K562 (cell line): ENCODE measurements at regions not wholly inside any gene's neighbourhood (a gene's known extent, or its start where the extent isn't known, plus 50 kb on each side); places are given as distances from the start of the nearest gene placed in this dataset.

ENCODE experiments used
- ATAC-seq: fragments of 200-7000 bp; cut with Tn5 transposase; 3 replicates; pipeline ENCODE4 v1.9.1; 2020; ENCODE audit warnings: moderate library complexity
- BruUV-seq: library from RNA; stranded (reverse); fragments of 400-500 nt; replicated peaks from 2 replicates; lab custom pipeline; 2021; lab: Mats Ljungman, UMichigan
- CTCF ChIA-PET: fragments of 300-600 bp; formaldehyde crosslinking; extraction: SDS; loops from one replicate; lab custom pipeline; 2021; ENCODE audit warnings: low intra/inter-chr PET ratio; lab: Yijun Ruan, JAX
- POLR2A ChIA-PET: fragments of 300-600, 350-650 bp; sonication (Branson Sonifier 250); formaldehyde crosslinking; extraction: SDS; loops from one replicate; lab custom pipeline; 2021; ENCODE audit warnings: antibody characterized with exemption, inconsistent platforms; lab: Yijun Ruan, JAX
- DNase-seq, 4 experiments: peaks; one replicate each; pipeline versions ENCODE4 v3.0.0 to v3.0.0-alpha.2; 2011 to 2018; ENCODE audit warnings: low spot score in 3 of 4, mixed read lengths in 3 of 4; ENCODE audit errors: extremely low read depth in 1 of 4
- FAIRE-seq: peaks from 2 replicates; lab custom pipeline; 2011; peaks lifted over from hg19 to GRCh38; lab: Jason Lieb, UNC
- H2AFZ ChIP-seq: 2 replicates; pipeline ENCODE4 v1.6.0; 2011; ENCODE audit warnings: low read depth, low read length, control low read depth, inconsistent platforms
- H3K27ac ChIP-seq: fragments of 200-600 bp; 3 replicates; pipeline ENCODE4 v1.8.0; 2011; ENCODE audit warnings: low read depth, mild to moderate bottlenecking, control low read depth, inconsistent platforms, low read length, moderate library complexity, mixed read lengths; ENCODE audit errors: extremely low read depth
- H3K27me3 ChIP-seq, 2 experiments: fragments of 300-600 bp in 1 of 2; 2 replicates in 1 of 2; 3 replicates in 1 of 2; pipeline versions ENCODE4 v1.6.0 to v1.8.0; 2011; ENCODE audit warnings: inconsistent platforms in 2 of 2, low read length in 2 of 2, mild to moderate bottlenecking in 1 of 2, mixed read lengths in 1 of 2, moderate library complexity in 1 of 2; ENCODE audit not compliant: control insufficient read depth in 2 of 2, insufficient read depth in 2 of 2
- H3K36me3 ChIP-seq: fragments of 300-600 bp; 3 replicates; pipeline ENCODE4 v1.8.0; 2011; ENCODE audit warnings: mild to moderate bottlenecking, low read length, inconsistent platforms; ENCODE audit not compliant: control insufficient read depth, insufficient read depth
- H3K4me1 ChIP-seq, 2 experiments: fragments of 200-600 bp in 1 of 2; replicated peaks in 1 of 2; 2 replicates in 1 of 2; 3 replicates in 1 of 2; pipeline versions ENCODE4 v1.5.1 to v1.8.0; 2011; ENCODE audit warnings: inconsistent platforms in 2 of 2, low read length in 2 of 2, mild to moderate bottlenecking in 1 of 2, mixed read lengths in 1 of 2, moderate library complexity in 1 of 2; ENCODE audit not compliant: control insufficient read depth in 2 of 2, insufficient read depth in 2 of 2
- H3K4me2 ChIP-seq: 2 replicates; pipeline ENCODE4 v1.6.1; 2011; ENCODE audit warnings: low read length, control low read depth, inconsistent platforms, mixed read lengths; ENCODE audit not compliant: insufficient read depth
- H3K4me3 ChIP-seq: fragments of 200-600 bp; sonication (generic), shearing (Covaris generic); 2 replicates; pipeline ENCODE4 v1.5.1; 2016; ENCODE audit warnings: control low read depth, inconsistent platforms
- H3K79me2 ChIP-seq: fragments of 200-600 bp; 3 replicates; pipeline ENCODE4 v1.8.0; 2011; ENCODE audit warnings: low read length, inconsistent platforms; ENCODE audit not compliant: control insufficient read depth, insufficient read depth
- H3K9ac ChIP-seq, 2 experiments: 2 replicates each; pipeline versions ENCODE4 v1.6.0 to v1.6.1; 2011; ENCODE audit warnings: low read depth in 2 of 2, low read length in 2 of 2, control low read depth in 1 of 2, inconsistent platforms in 1 of 2, mild to moderate bottlenecking in 1 of 2, mixed read lengths in 1 of 2; ENCODE audit not compliant: insufficient read depth in 1 of 2
- H3K9me1 ChIP-seq: one replicate; pipeline ENCODE4 v1.6.0; 2011; ENCODE audit warnings: inconsistent platforms, mild to moderate bottlenecking, low read length, moderate library complexity; ENCODE audit not compliant: control insufficient read depth, insufficient read depth
- H3K9me3 ChIP-seq: replicated peaks from 2 replicates; pipeline ENCODE4 v1.5.1; 2011; ENCODE audit warnings: low read depth, low read length, inconsistent platforms; ENCODE audit not compliant: control insufficient read depth, insufficient read depth
- H4K20me1 ChIP-seq: replicated peaks from 2 replicates; pipeline ENCODE4 v1.6.1; 2011; ENCODE audit warnings: low read length, inconsistent platforms, mixed read lengths; ENCODE audit not compliant: control insufficient read depth, insufficient read depth
- ERF ChIP-seq: fragments of 450-650 bp; formaldehyde crosslinking; IDR thresholded peaks from 2 replicates; pipeline ENCODE4 v1.4.0; 2020; ENCODE audit warnings: mild to moderate bottlenecking, mixed read lengths
- HMG20A ChIP-seq: fragments of 450-650 bp; formaldehyde crosslinking; conservative IDR thresholded peaks from 2 replicates; pipeline ENCODE4 v1.4.0; 2020; ENCODE audit warnings: mild to moderate bottlenecking, mixed read lengths
- HNRNPUL1 ChIP-seq: fragments of 200-400 bp; formaldehyde crosslinking; IDR thresholded peaks from 2 replicates; pipeline ENCODE4 v1.6.1; 2017; ENCODE audit warnings: low read length
- HOXB6 ChIP-seq: fragments of 250-450 bp; sonication (Bioruptor Pico); IDR thresholded peaks from 2 replicates; pipeline ENCODE4 v1.5.1; 2022; ENCODE audit warnings: mild to moderate bottlenecking, borderline replicate concordance
- NR4A1 ChIP-seq, 2 experiments: fragments of 250-450 bp in 1 of 2; fragments of 450-650 bp in 1 of 2; sonication (Bioruptor Pico) in 1 of 2; IDR thresholded peaks; 2 replicates each; pipeline versions ENCODE4 v1.4.0 to v1.6.1; 2016 to 2020; ENCODE audit warnings: mild to moderate bottlenecking in 2 of 2, missing compliant biosample characterization in 1 of 2, missing genetic modification characterization in 1 of 2, moderate library complexity in 1 of 2
- POLR2A ChIP-seq: fragments of 450-650 bp; conservative IDR thresholded peaks from 2 replicates; pipeline ENCODE4 v1.6.1; 2016
- RAD51 ChIP-seq: fragments of 450-650 bp; IDR thresholded peaks from 2 replicates; pipeline ENCODE4 v1.7.1; 2016; ENCODE audit warnings: low read depth, mild to moderate bottlenecking, borderline replicate concordance
- RBM22 ChIP-seq: fragments of 200-400 bp; formaldehyde crosslinking; IDR thresholded peaks from 2 replicates; pipeline ENCODE4 v1.6.1; 2018; ENCODE audit warnings: low read length, low read depth; ENCODE audit not compliant: poor library complexity, severe bottlenecking
- RHOXF2B ChIP-seq: fragments of 250-450 bp; sonication (Bioruptor Pico); conservative IDR thresholded peaks from 2 replicates; pipeline ENCODE4 v1.5.1; 2021
- RUNX1 ChIP-seq: sonication (generic); IDR thresholded peaks from 2 replicates; pipeline ENCODE4 v1.6.1; 2016; ENCODE audit warnings: antibody characterized with exemption, low read depth
- SMARCB1 ChIP-seq: IDR thresholded peaks from 2 replicates; pipeline ENCODE4 v1.6.1; 2011; ENCODE audit warnings: improper control_type of control experiment, low read depth; ENCODE audit not compliant: insufficient read length
- WGBS: fragments of 100-300 bp; shearing (Covaris generic); methylation state at CpG from one replicate; pipeline ENCODE4 v1.1.6; 2016; ENCODE audit warnings: low coverage, mixed read lengths; ENCODE audit not compliant: insufficient coverage; ENCODE audit errors: missing lambda C conversion rate; 5-methylcytosine and 5-hydroxymethylcytosine counted together
- in situ Hi-C: fragments of 300-500 bp; cut with MboI; formaldehyde crosslinking; loops from 4 replicates; pipeline ENCODE4 v1.15.0; 2018; ENCODE audit warnings: inconsistent platforms, mixed read lengths
- intact Hi-C: fragments of 100-400 bp; cut with micrococcal nuclease; formaldehyde crosslinking; loops from 2 replicates; pipeline ENCODE4 v1.14.2; 2022
- TF ChIP-seq, protein P1 (sequence below): fragments of 250-450 bp; sonication (Bioruptor Pico); IDR thresholded peaks from 2 replicates; pipeline ENCODE4 v1.6.1; 2021; ENCODE audit warnings: mild to moderate bottlenecking
- TF ChIP-seq, protein P2 (sequence below): fragments of 250-450 bp; sonication (Bioruptor Pico); IDR thresholded peaks from 2 replicates; pipeline ENCODE4 v1.5.0; 2021
- TF ChIP-seq, protein P3 (sequence below): sonication (generic); formaldehyde crosslinking; IDR thresholded peaks from 2 replicates; pipeline ENCODE4 v1.8.1; 2023; ENCODE audit warnings: missing genetic modification reagents, mild to moderate bottlenecking, borderline replicate concordance
- TF ChIP-seq, protein P4 (sequence below): fragments of 450-650 bp; formaldehyde crosslinking; IDR thresholded peaks from 2 replicates; pipeline ENCODE4 v1.4.0; 2020; ENCODE audit warnings: mild to moderate bottlenecking, mixed read lengths

DNA sequence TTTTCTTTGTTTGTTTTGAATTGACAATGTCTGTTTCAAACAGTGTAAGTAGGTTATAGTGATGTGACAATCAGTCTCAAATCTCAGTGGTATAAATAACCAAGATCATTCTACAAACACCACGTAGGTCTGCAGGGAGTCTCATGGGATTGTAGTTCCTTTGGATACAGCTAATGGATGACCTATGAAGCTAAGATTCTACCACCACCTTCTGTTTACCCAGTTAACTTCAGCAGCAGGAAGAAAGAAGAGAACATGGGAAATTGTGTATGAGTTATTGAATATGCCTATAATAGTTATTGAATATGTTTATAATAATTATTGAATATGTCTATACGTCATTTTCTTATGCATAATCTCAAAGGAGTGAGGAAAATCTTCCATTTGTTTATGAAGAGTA, 63.9 kb upstream of the SLITRK5 start (continued):
- TF ChIP-seq NR4A1 (CRISPR knock-in tag; IDR thresholded peaks at IDR 0.05) (no peak), NR4A1 (tag; IDR thresholded peaks at IDR 0.05) (no peak)

DNA sequence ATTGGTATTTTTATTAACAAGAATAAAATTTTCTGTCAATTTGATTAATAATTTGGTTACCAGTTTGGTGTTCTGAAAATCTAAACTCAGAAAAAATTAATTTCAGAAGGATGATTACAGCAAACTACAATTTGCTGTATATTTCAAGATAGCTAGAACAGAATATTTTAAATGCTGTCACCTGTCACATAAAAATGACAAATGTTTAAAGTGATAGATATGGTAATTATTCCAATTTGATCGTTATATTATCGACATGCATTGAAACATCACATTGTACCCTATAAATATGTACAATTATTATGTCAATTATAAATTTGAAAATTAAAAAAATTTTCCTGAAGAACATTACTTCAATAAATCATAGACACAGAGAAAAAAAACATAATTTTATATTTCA, 56.9 kb upstream of the SLITRK5 start:
- Histone ChIP-seq H4K20me1 (no peaks in the 10 kb centered on the region), H3K27me3 (no peaks in the 10 kb centered on the region), H3K27ac (no peak overlapping the region), H2AFZ (no peak overlapping the region), H3K4me1 (no peaks in the 10 kb centered on the region), H3K9me1 (no peaks in the 10 kb centered on the region), H3K9ac (no peak overlapping the region), H3K36me3 (no peaks in the 10 kb centered on the region), H3K79me2 (no peaks in the 10 kb centered on the region), H3K4me2 (no peak overlapping the region), H3K4me3 (no peak overlapping the region), H3K9me3 (no peaks in the 10 kb centered on the region)
- FAIRE-seq (no peak), DNase-seq (no peak), ATAC-seq (no peak)
- intact Hi-C loops (no loop called here), in situ Hi-C loops (no loop called here)
- POLR2A ChIA-PET, result no interaction called here
- 0% methylated on average over 2 of the region's 2 CpGs for WGBS
- CTCF ChIA-PET, result no interaction called here
- BruUV-seq, result no TSS peak
- no peak for TF ChIP-seq SMARCB1
- TF ChIP-seq ERF (CRISPR knock-in tag), result no peak
- TF ChIP-seq, protein P1, sequence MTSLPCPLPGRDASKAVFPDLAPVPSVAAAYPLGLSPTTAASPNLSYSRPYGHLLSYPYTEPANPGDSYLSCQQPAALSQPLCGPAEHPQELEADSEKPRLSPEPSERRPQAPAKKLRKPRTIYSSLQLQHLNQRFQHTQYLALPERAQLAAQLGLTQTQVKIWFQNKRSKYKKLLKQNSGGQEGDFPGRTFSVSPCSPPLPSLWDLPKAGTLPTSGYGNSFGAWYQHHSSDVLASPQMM (CRISPR knock-in tag), result no peak
- no peak for TF ChIP-seq HNRNPUL1
- TF ChIP-seq HMG20A, result no peak
- TF ChIP-seq, protein P2, sequence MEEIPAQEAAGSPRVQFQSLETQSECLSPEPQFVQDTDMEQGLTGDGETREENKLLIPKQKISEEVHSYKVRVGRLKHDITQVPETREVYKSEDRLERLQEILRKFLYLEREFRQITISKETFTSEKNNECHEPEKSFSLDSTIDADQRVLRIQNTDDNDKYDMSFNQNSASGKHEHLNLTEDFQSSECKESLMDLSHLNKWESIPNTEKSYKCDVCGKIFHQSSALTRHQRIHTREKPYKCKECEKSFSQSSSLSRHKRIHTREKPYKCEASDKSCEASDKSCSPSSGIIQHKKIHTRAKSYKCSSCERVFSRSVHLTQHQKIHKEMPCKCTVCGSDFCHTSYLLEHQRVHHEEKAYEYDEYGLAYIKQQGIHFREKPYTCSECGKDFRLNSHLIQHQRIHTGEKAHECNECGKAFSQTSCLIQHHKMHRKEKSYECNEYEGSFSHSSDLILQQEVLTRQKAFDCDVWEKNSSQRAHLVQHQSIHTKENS (CRISPR knock-in tag), result no peak
- no peak for TF ChIP-seq RBM22
- TF ChIP-seq, protein P3, sequence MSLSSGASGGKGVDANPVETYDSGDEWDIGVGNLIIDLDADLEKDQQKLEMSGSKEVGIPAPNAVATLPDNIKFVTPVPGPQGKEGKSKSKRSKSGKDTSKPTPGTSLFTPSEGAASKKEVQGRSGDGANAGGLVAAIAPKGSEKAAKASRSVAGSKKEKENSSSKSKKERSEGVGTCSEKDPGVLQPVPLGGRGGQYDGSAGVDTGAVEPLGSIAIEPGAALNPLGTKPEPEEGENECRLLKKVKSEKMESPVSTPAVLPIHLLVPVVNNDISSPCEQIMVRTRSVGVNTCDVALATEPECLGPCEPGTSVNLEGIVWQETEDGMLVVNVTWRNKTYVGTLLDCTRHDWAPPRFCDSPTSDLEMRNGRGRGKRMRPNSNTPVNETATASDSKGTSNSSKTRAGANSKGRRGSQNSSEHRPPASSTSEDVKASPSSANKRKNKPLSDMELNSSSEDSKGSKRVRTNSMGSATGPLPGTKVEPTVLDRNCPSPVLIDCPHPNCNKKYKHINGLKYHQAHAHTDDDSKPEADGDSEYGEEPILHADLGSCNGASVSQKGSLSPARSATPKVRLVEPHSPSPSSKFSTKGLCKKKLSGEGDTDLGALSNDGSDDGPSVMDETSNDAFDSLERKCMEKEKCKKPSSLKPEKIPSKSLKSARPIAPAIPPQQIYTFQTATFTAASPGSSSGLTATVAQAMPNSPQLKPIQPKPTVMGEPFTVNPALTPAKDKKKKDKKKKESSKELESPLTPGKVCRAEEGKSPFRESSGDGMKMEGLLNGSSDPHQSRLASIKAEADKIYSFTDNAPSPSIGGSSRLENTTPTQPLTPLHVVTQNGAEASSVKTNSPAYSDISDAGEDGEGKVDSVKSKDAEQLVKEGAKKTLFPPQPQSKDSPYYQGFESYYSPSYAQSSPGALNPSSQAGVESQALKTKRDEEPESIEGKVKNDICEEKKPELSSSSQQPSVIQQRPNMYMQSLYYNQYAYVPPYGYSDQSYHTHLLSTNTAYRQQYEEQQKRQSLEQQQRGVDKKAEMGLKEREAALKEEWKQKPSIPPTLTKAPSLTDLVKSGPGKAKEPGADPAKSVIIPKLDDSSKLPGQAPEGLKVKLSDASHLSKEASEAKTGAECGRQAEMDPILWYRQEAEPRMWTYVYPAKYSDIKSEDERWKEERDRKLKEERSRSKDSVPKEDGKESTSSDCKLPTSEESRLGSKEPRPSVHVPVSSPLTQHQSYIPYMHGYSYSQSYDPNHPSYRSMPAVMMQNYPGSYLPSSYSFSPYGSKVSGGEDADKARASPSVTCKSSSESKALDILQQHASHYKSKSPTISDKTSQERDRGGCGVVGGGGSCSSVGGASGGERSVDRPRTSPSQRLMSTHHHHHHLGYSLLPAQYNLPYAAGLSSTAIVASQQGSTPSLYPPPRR (CRISPR knock-in tag), result no peak
- no peak for TF ChIP-seq RUNX1
- TF ChIP-seq RHOXF2B (CRISPR knock-in tag), result no peak
- TF ChIP-seq HOXB6 (CRISPR knock-in tag), result no peak
- TF ChIP-seq POLR2A, result no peak
- TF ChIP-seq, protein P4, sequence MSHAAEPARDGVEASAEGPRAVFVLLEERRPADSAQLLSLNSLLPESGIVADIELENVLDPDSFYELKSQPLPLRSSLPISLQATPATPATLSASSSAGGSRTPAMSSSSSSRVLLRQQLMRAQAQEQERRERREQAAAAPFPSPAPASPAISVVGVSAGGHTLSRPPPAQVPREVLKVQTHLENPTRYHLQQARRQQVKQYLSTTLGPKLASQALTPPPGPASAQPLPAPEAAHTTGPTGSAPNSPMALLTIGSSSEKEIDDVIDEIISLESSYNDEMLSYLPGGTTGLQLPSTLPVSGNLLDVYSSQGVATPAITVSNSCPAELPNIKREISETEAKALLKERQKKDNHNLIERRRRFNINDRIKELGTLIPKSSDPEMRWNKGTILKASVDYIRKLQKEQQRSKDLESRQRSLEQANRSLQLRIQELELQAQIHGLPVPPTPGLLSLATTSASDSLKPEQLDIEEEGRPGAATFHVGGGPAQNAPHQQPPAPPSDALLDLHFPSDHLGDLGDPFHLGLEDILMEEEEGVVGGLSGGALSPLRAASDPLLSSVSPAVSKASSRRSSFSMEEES, result no peak
- TF ChIP-seq RAD51, result no peak
